ENCODE measurements at regions not wholly inside any gene's neighbourhood (a gene's known extent, or its start where the extent isn't known, plus 50 kb on each side); places are given as distances from the start of the nearest gene placed in this dataset.

DNA sequence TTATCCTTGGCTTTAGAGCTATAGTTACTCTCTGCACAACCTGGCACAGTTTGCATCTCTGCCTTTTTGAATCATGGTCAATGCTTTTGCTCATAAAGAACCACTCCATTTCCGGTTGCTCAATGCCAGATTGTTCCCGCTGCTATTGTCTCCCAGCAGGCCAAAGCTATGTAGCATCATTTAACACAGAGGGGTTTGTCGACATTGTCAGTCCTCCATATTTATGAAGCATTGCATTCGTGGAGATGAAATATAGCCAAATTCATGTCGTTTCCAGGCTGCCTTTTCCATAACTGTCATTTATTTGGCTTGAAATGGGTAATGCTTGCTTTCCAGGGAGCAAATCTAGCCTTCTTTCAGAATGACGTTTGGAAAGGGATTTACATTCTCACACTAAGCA, 598.8 kb downstream of the EPHA7 start:
- H3K27ac ChIP-seq, result no peak overlapping the region
- no peaks in the 10 kb centered on the region for H3K36me3 ChIP-seq (ENCODE audit: low read depth)
- intact Hi-C loops (cut with micrococcal nuclease; ENCODE audit: unreplicated experiment), result no loop called here
- H3F3A ChIP-seq (ENCODE audit: insufficient read depth, low read depth), result no peaks in the 10 kb centered on the region
- H3K27me3 ChIP-seq (ENCODE audit: insufficient read depth, low read depth), result no peaks in the 10 kb centered on the region
- BruUV-seq (replicated peaks), result no TSS peak
- no peak overlapping the region for H3K4me2 ChIP-seq
- H3K9me3 ChIP-seq (ENCODE audit: insufficient read depth, low read depth), result no peaks in the 10 kb centered on the region
- H2AFZ ChIP-seq, result no peak overlapping the region
- POLR2A ChIA-PET (ENCODE audit: unreplicated experiment), result no interaction called here
- no peaks in the 10 kb centered on the region for H4K20me1 ChIP-seq (ENCODE audit: insufficient read depth)
- H3K4me3 ChIP-seq, result no peak overlapping the region
- no peaks in the 10 kb centered on the region for H3K4me1 ChIP-seq (replicated peaks; ENCODE audit: insufficient read depth)
- TF ChIP-seq CTCF (conservative IDR thresholded peaks at IDR 0.05), result no peak
- TF ChIP-seq EZH2 (IDR thresholded peaks at IDR 0.05; ENCODE audit: low read depth), result no peak
- H3K79me2 ChIP-seq (ENCODE audit: low read depth), result no peaks in the 10 kb centered on the region
- CTCF ChIA-PET, result no interaction called here
- H3K9me2 ChIP-seq (ENCODE audit: insufficient read depth), result no peaks in the 10 kb centered on the region
- DNase-seq, result no peak

- POLR2A ChIA-PET (ENCODE audit: unreplicated experiment), result no interaction called here
- Histone ChIP-seq H3K9me3 (ENCODE audit: insufficient read depth, low read depth) (no peaks in the 10 kb centered on the region), H4K20me1 (ENCODE audit: insufficient read depth) (no peaks in the 10 kb centered on the region), H3K27ac (no peak overlapping the region), H3K36me3 (ENCODE audit: low read depth) (no peaks in the 10 kb centered on the region), H3K4me2 (no peak overlapping the region), H2AFZ (no peak overlapping the region), H3K27me3 (ENCODE audit: insufficient read depth, low read depth) (no peaks in the 10 kb centered on the region), H3K4me3 (no peak overlapping the region), H3F3A (ENCODE audit: insufficient read depth, low read depth) (no peaks in the 10 kb centered on the region), H3K79me2 (ENCODE audit: low read depth) (no peaks in the 10 kb centered on the region), H3K4me1 (replicated peaks; ENCODE audit: insufficient read depth) (no peaks in the 10 kb centered on the region), H3K9me2 (ENCODE audit: insufficient read depth) (no peaks in the 10 kb centered on the region)
- DNase-seq, result peak in 1 of 2 experiments; percentile 29
- intact Hi-C loops (cut with micrococcal nuclease; ENCODE audit: unreplicated experiment), result loop anchor here (5.0 kb wide), 1 partner anchor 611 kb away; no protein-coding TSS in a partner anchor
- BruUV-seq (replicated peaks), result no TSS peak
- CTCF ChIA-PET, result interaction anchor here (0.6 to 1.3 kb wide), 2 partner anchors 76 to 614 kb away, joined by 3 to 4 read pairs; no protein-coding TSS in a partner anchor
- TF ChIP-seq CTCF (conservative IDR thresholded peaks at IDR 0.05) (peak; percentile 63), EZH2 (IDR thresholded peaks at IDR 0.05; ENCODE audit: low read depth) (no peak)
Observed at GRCh38 chr6:92810913-92811312, 608.4 kb downstream of the EPHA7 start.

DNA sequence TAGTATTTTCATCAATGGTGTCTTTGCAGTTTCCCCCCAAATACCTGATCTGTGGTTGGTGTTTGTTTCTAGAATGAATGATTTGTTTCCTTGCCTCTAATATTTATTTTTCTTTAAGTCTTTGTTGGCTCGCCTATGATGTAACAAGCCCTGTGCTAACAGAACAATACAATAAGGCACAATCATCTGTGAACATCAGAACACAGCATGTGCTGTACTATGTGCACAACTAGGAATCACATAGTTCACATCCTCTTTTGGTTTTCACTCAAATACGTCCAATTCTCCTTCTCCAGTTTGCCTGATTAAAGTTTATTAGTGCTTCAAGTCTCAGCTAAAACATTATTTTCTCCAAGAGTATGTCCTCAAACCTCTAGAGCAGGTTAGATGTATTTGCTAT, 613.1 kb downstream of the EPHA7 start:
- Histone ChIP-seq H3K4me2 (no peak overlapping the region), H3K9me2 (ENCODE audit: insufficient read depth) (no peaks in the 10 kb centered on the region), H3K27me3 (ENCODE audit: insufficient read depth, low read depth) (no peaks in the 10 kb centered on the region), H4K20me1 (ENCODE audit: insufficient read depth) (no peaks in the 10 kb centered on the region), H2AFZ (no peak overlapping the region), H3K9me3 (ENCODE audit: insufficient read depth, low read depth) (no peaks in the 10 kb centered on the region), H3K36me3 (ENCODE audit: low read depth) (no peaks in the 10 kb centered on the region), H3K27ac (no peak overlapping the region), H3F3A (ENCODE audit: insufficient read depth, low read depth) (no peaks in the 10 kb centered on the region), H3K4me1 (replicated peaks; ENCODE audit: insufficient read depth) (no peaks in the 10 kb centered on the region), H3K79me2 (ENCODE audit: low read depth) (no peaks in the 10 kb centered on the region), H3K4me3 (no peak overlapping the region)
- no peak for DNase-seq
- ChIA-PET POLR2A (ENCODE audit: unreplicated experiment) (no interaction called here), CTCF (no interaction called here)
- intact Hi-C loops (cut with micrococcal nuclease; ENCODE audit: unreplicated experiment), result no loop called here
- TF ChIP-seq EZH2 (IDR thresholded peaks at IDR 0.05; ENCODE audit: low read depth), result no peak
- TF ChIP-seq CTCF (conservative IDR thresholded peaks at IDR 0.05), result no peak
- no TSS peak for BruUV-seq (replicated peaks)
